Body of pancreas (tissue), 4 donors: ENCODE measurements at regions not wholly inside any gene's neighbourhood (a gene's known extent, or its start where the extent isn't known, plus 50 kb on each side); places are given as distances from the start of the nearest gene placed in this dataset.

Source experiments
- POLR2A ChIP-seq, 3 donors: fragments of 450-650 bp; IDR thresholded peaks; one replicate each; pipeline ENCODE4 v1.6.1; 2016; ENCODE audit warnings: antibody characterized with exemption in 3 of 3, mild to moderate bottlenecking in 2 of 3
- TF ChIP-seq, protein P1 (sequence below), 7 experiments: fragments of 450-650 bp in 4 of 7; fragments of 200-600 bp in 3 of 7; sonication (generic) in 3 of 7; IDR thresholded peaks; one replicate each; pipeline ENCODE4 v1.5.1; 2016 to 2019; ENCODE audit warnings: antibody characterized with exemption in 7 of 7

DNA sequence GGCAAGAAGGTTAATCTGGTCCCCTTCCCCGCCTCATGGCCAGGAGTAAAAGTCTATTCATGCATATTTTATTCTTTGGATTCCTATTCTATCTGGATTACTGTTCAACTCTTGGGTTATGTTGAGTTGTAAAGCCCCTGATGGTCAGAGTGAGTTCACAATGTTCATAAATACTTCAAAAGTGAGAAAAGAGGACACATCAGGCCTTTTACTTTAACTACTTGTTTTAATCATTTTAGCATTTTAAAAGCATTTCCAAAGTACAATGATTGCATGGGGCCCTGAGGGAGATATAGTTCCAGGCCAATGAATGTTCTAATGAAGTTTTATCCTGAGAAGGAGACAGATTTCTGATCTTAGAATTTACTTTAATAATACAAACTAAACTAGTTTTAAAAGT lies 93.9 kb downstream of the BOD1 start:
- TF ChIP-seq, protein P1, sequence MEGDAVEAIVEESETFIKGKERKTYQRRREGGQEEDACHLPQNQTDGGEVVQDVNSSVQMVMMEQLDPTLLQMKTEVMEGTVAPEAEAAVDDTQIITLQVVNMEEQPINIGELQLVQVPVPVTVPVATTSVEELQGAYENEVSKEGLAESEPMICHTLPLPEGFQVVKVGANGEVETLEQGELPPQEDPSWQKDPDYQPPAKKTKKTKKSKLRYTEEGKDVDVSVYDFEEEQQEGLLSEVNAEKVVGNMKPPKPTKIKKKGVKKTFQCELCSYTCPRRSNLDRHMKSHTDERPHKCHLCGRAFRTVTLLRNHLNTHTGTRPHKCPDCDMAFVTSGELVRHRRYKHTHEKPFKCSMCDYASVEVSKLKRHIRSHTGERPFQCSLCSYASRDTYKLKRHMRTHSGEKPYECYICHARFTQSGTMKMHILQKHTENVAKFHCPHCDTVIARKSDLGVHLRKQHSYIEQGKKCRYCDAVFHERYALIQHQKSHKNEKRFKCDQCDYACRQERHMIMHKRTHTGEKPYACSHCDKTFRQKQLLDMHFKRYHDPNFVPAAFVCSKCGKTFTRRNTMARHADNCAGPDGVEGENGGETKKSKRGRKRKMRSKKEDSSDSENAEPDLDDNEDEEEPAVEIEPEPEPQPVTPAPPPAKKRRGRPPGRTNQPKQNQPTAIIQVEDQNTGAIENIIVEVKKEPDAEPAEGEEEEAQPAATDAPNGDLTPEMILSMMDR (IDR thresholded peaks at IDR 0.05) = no peak
- TF ChIP-seq POLR2A (IDR thresholded peaks at IDR 0.05) = no peak
